H1 (cell line): ENCODE measurements at regions not wholly inside any gene's neighbourhood (a gene's known extent, or its start where the extent isn't known, plus 50 kb on each side); places are given as distances from the start of the nearest gene placed in this dataset.

Source experiments
- CTCF ChIA-PET: fragments of 300-600 bp; sonication (Branson Sonifier 250); formaldehyde crosslinking; loops from one replicate; lab custom pipeline; 2021; ENCODE audit not compliant: partially characterized antibody; lab: Charles Lee
- POLR2A ChIA-PET: fragments of 300-600 bp; sonication (Branson Sonifier 250); formaldehyde crosslinking; loops from one replicate; lab custom pipeline; 2021; ENCODE audit warnings: inconsistent platforms; ENCODE audit not compliant: partially characterized antibody; lab: Charles Lee
- DNase-seq, 2 experiments: peaks; one replicate each; pipeline versions ENCODE4 v3.0.0 to v3.0.0-alpha.2; 2010 to 2022; ENCODE audit warnings: low spot score in 2 of 2, low read depth in 1 of 2, mixed read lengths in 1 of 2
- FAIRE-seq: peaks from 2 replicates; lab custom pipeline; 2011; peaks lifted over from hg19 to GRCh38; lab: Jason Lieb, UNC
- H2AFZ ChIP-seq: 2 replicates; pipeline ENCODE4 v1.8.1; 2012; ENCODE audit warnings: low read length, inconsistent platforms
- H2AK5ac ChIP-seq: 2 replicates; pipeline ENCODE4 v1.6.1; 2013; ENCODE audit warnings: low read depth, low read length
- H2BK120ac ChIP-seq: replicated peaks from 2 replicates; pipeline ENCODE3; 2013; ENCODE audit warnings: low read depth, low read length, inconsistent platforms
- H2BK12ac ChIP-seq: 2 replicates; pipeline ENCODE4 v1.6.1; 2013; ENCODE audit warnings: low read depth, low read length
- H2BK15ac ChIP-seq: 2 replicates; pipeline ENCODE4 v1.6.1; 2013; ENCODE audit warnings: low read length
- H2BK20ac ChIP-seq: 2 replicates; pipeline ENCODE4 v1.6.1; 2013; ENCODE audit warnings: low read length
- H2BK5ac ChIP-seq: 2 replicates; pipeline ENCODE4 v1.6.1; 2013; ENCODE audit warnings: low read depth, low read length
- H3K14ac ChIP-seq: 2 replicates; pipeline ENCODE4 v1.6.1; 2013; ENCODE audit warnings: inconsistent platforms; ENCODE audit not compliant: insufficient read length
- H3K18ac ChIP-seq: 2 replicates; pipeline ENCODE4 v1.6.1; 2013; ENCODE audit warnings: low read length; ENCODE audit errors: extremely low read depth
- H3K23ac ChIP-seq: 2 replicates; pipeline ENCODE4 v1.6.1; 2013; ENCODE audit warnings: inconsistent platforms; ENCODE audit not compliant: insufficient read length
- H3K23me2 ChIP-seq: 2 replicates; pipeline ENCODE4 v1.6.1; 2013; ENCODE audit warnings: low read depth, low read length
- H3K27ac ChIP-seq: 2 replicates; pipeline ENCODE4 v1.6.1; 2011; ENCODE audit warnings: low read depth, low read length, inconsistent platforms
- H3K27me3 ChIP-seq, 4 experiments: replicated peaks in 1 of 4; 1 replicate in 1 of 4; 2 replicates in 3 of 4; pipeline versions ENCODE4 v1.6.1 to v1.8.1; 2011 to 2013; ENCODE audit warnings: low read length in 3 of 4, mild to moderate bottlenecking in 3 of 4, inconsistent platforms in 2 of 4, mixed read lengths in 2 of 4, moderate library complexity in 1 of 4; ENCODE audit not compliant: control insufficient read depth in 3 of 4, insufficient read depth in 3 of 4; ENCODE audit errors: extremely low read depth in 1 of 4
- H3K36me3 ChIP-seq, 4 experiments: 2 replicates each; pipeline versions ENCODE4 v1.6.1 to v1.8.1; 2011 to 2013; ENCODE audit warnings: mild to moderate bottlenecking in 4 of 4, low read length in 3 of 4, moderate library complexity in 2 of 4, control low read depth in 1 of 4, inconsistent platforms in 1 of 4; ENCODE audit not compliant: insufficient read depth in 4 of 4, control insufficient read depth in 2 of 4
- H3K4ac ChIP-seq: replicated peaks from 2 replicates; pipeline ENCODE3; 2013; ENCODE audit warnings: low read length, low read depth, mixed read lengths, inconsistent platforms; ENCODE audit not compliant: insufficient read length
- H3K4me1 ChIP-seq, 4 experiments: replicated peaks in 1 of 4; 1 replicate in 1 of 4; 2 replicates in 3 of 4; pipeline versions ENCODE4 v1.6.1 to v1.8.1; 2011 to 2013; ENCODE audit warnings: low read length in 3 of 4, inconsistent platforms in 2 of 4, mixed read lengths in 1 of 4; ENCODE audit not compliant: insufficient read depth in 4 of 4, control insufficient read depth in 3 of 4
- H3K4me2 ChIP-seq, 2 experiments: 2 replicates each; pipeline versions ENCODE4 v1.6.1 to v1.8.1; 2011 to 2013; ENCODE audit warnings: low read depth in 2 of 2, low read length in 2 of 2, control low read depth in 1 of 2, inconsistent platforms in 1 of 2, mild to moderate bottlenecking in 1 of 2; ENCODE audit not compliant: insufficient read depth in 1 of 2
- H3K4me3 ChIP-seq, 4 experiments: fragments of 200-600, 300-600 bp in 1 of 4; sonication (generic), shearing (Covaris generic), sonication (Bioruptor Twin) in 1 of 4; 2 replicates each; pipeline versions ENCODE4 v1.5.1 to v1.8.1; 2011 to 2016; ENCODE audit warnings: low read length in 4 of 4, low read depth in 3 of 4, control low read depth in 2 of 4, inconsistent platforms in 2 of 4, mild to moderate bottlenecking in 2 of 4, mixed read lengths in 1 of 4, moderate library complexity in 1 of 4; ENCODE audit not compliant: insufficient read depth in 2 of 4; ENCODE audit errors: extremely low read depth in 1 of 4
- H3K56ac ChIP-seq: replicated peaks from 2 replicates; pipeline ENCODE3; 2013; ENCODE audit warnings: low read depth, mild to moderate bottlenecking, mixed read lengths, low read length, inconsistent platforms; ENCODE audit not compliant: insufficient read length
- H3K79me1 ChIP-seq: 2 replicates; pipeline ENCODE4 v1.6.1; 2013; ENCODE audit warnings: low read depth, low read length, control low read depth
- H3K79me2 ChIP-seq, 2 experiments: 2 replicates each; pipeline versions ENCODE4 v1.6.1 to v1.8.1; 2012 to 2013; ENCODE audit warnings: low read length in 2 of 2, mild to moderate bottlenecking in 2 of 2, inconsistent platforms in 1 of 2; ENCODE audit not compliant: insufficient read depth in 2 of 2, control insufficient read depth in 1 of 2
- H3K9ac ChIP-seq, 4 experiments: replicated peaks in 1 of 4; 1 replicate in 1 of 4; 2 replicates in 3 of 4; pipeline versions ENCODE4 v1.6.1 to v1.8.1; 2011 to 2013; ENCODE audit warnings: low read depth in 3 of 4, low read length in 3 of 4, control low read depth in 2 of 4, mild to moderate bottlenecking in 2 of 4, moderate library complexity in 2 of 4, inconsistent platforms in 1 of 4; ENCODE audit errors: extremely low read depth in 1 of 4
- H3K9me3 ChIP-seq, 2 experiments: 2 replicates each; pipeline versions ENCODE4 v1.6.1 to v1.8.1; 2012 to 2013; ENCODE audit warnings: mild to moderate bottlenecking in 2 of 2, moderate library complexity in 2 of 2, control low read depth in 1 of 2, inconsistent platforms in 1 of 2, low read depth in 1 of 2, low read length in 1 of 2, mixed read lengths in 1 of 2; ENCODE audit not compliant: insufficient read depth in 2 of 2
- H4K20me1 ChIP-seq, 2 experiments: replicated peaks in 1 of 2; 2 replicates each; pipeline versions ENCODE3 to v1.8.1; 2011 to 2013; ENCODE audit warnings: inconsistent platforms in 2 of 2, low read length in 2 of 2, mild to moderate bottlenecking in 1 of 2; ENCODE audit not compliant: insufficient read depth in 2 of 2, control insufficient read depth in 1 of 2
- H4K5ac ChIP-seq: 2 replicates; pipeline ENCODE4 v1.6.1; 2013; ENCODE audit warnings: low read length, low read depth, mixed read lengths, inconsistent platforms; ENCODE audit not compliant: insufficient read length
- H4K8ac ChIP-seq: 2 replicates; pipeline ENCODE4 v1.8.0; 2013; ENCODE audit warnings: mild to moderate bottlenecking, moderate library complexity, low read length, inconsistent platforms; ENCODE audit not compliant: insufficient read depth; ENCODE audit errors: extremely low read depth
- H4K91ac ChIP-seq: replicated peaks from 2 replicates; pipeline ENCODE3; 2013; ENCODE audit warnings: low read length, mixed read lengths, inconsistent platforms; ENCODE audit not compliant: insufficient read length
- CHD2 ChIP-seq: IDR thresholded peaks from 2 replicates; pipeline ENCODE4 v1.6.1; 2012; ENCODE audit warnings: low read length, improper control_type of control experiment
- EGR1 ChIP-seq: IDR thresholded peaks from 2 replicates; pipeline ENCODE4 v1.6.1; 2011; ENCODE audit warnings: low read depth, low read length, borderline replicate concordance
- EP300 ChIP-seq, 2 experiments: IDR thresholded peaks; 1 replicate in 1 of 2; 2 replicates in 1 of 2; pipeline ENCODE4 v1.6.1; 2011 to 2012; ENCODE audit warnings: low read depth in 2 of 2, low read length in 2 of 2, mild to moderate bottlenecking in 2 of 2, borderline replicate concordance in 1 of 2, inconsistent platforms in 1 of 2, moderate library complexity in 1 of 2
- NRF1 ChIP-seq: IDR thresholded peaks from 2 replicates; pipeline ENCODE4 v1.6.1; 2011; ENCODE audit warnings: mild to moderate bottlenecking, low read depth, low read length, improper control_type of control experiment
- RNF2 ChIP-seq: fragments of 200-900, 300-1000 bp; sonication (generic); IDR thresholded peaks from 2 replicates; pipeline ENCODE4 v1.7.1; 2016; ENCODE audit warnings: borderline replicate concordance, low read depth, mild to moderate bottlenecking, antibody characterized with exemption, low read length; ENCODE audit not compliant: poor library complexity, severe bottlenecking; ENCODE audit errors: missing control alignments
- SIRT6 ChIP-seq: IDR thresholded peaks from one replicate; pipeline ENCODE4 v1.7.1; 2012; ENCODE audit warnings: low read length, inconsistent platforms
- SIX5 ChIP-seq: IDR thresholded peaks from 2 replicates; pipeline ENCODE4 v1.6.1; 2011; ENCODE audit warnings: mild to moderate bottlenecking, low read depth, low read length
- WGBS, 2 experiments: shearing (Covaris generic) in 1 of 2; methylation state at CpG; one replicate each; pipeline versions ENCODE4 v1.1.6 to v1.1.7; 2013 to 2015; ENCODE audit warnings: low lambda C conversion rate in 2 of 2, mixed read lengths in 2 of 2, inconsistent platforms in 1 of 2, low coverage in 1 of 2, missing lambda C conversion rate in 1 of 2; ENCODE audit not compliant: insufficient replicate concordance in 2 of 2, insufficient coverage in 1 of 2, insufficient read length in 1 of 2; ENCODE audit errors: extremely low coverage in 1 of 2, missing lambda C conversion rate in 1 of 2; 5-methylcytosine and 5-hydroxymethylcytosine counted together

DNA sequence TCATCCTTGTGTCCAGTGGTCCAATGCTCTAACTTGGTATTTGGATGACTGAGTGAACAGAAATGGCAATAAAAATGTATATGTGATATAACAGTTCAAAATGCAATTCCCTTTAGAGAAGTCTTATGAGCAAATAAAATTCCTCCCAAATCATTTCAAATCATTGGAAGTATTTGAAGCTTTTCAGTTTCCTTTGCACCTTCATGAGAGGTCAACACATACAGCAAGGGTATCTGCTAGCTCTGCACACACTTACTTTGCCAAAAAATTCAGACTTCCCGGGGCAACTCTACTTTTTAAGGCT lies 423.7 kb downstream of the ATP23 start:
- no peak overlapping the region for H3K23ac ChIP-seq
- ChIA-PET POLR2A (no interaction called here), CTCF (interaction anchor here (1.2 to 2.1 kb wide), 3 partner anchors 10 to 748 kb away, joined by 3 to 4 read pairs (median 3); no protein-coding TSS in a partner anchor)
- H3K27ac ChIP-seq: no peak overlapping the region
- no peak overlapping the region for H2AK5ac ChIP-seq
- no peak overlapping the region for H2AFZ ChIP-seq
- H2BK120ac ChIP-seq: no peak overlapping the region
- no peak overlapping the region for H2BK12ac ChIP-seq
- H4K20me1 ChIP-seq: no peaks in the 10 kb centered on the region
- no peak overlapping the region for H3K4me2 ChIP-seq
- no peaks in the 10 kb centered on the region for H3K36me3 ChIP-seq
- H4K5ac ChIP-seq: no peak overlapping the region
- 89% methylated on average over 1 of the region's 1 CpG; no CpG with 5 or more reads in 1 of the 2 experiments for WGBS, 2 experiments
- DNase-seq (no peak), FAIRE-seq (no peak)
- no peaks in the 10 kb centered on the region for H3K9me3 ChIP-seq
- TF ChIP-seq EP300 (IDR thresholded peaks at IDR 0.05; ENCODE audit: borderline replicate concordance in 1 of 2, low read depth in 2 of 2, low read length in 2 of 2) (no peak), RNF2 (no peak), NRF1 (no peak), SIRT6 (no peak), EGR1 (no peak), SIX5 (no peak), CHD2 (no peak)
- no peak overlapping the region for H4K91ac ChIP-seq
- no peaks in the 10 kb centered on the region for H3K79me2 ChIP-seq
- H3K23me2 ChIP-seq: no peaks in the 10 kb centered on the region; the same call in 1 of the 2 replicates
- no peak overlapping the region for H3K4me3 ChIP-seq
- H3K79me1 ChIP-seq: no peaks in the 10 kb centered on the region
- no peak overlapping the region for H3K14ac ChIP-seq
- no peak overlapping the region for H2BK20ac ChIP-seq
- no peaks in the 10 kb centered on the region for H3K4me1 ChIP-seq
- no peak overlapping the region for H3K9ac ChIP-seq
- no peak overlapping the region for H3K56ac ChIP-seq
- no peaks in the 10 kb centered on the region; a peak in 1 of 7 replicates for H3K27me3 ChIP-seq
- H4K8ac ChIP-seq: no peak overlapping the region
- H3K4ac ChIP-seq: no peak overlapping the region
- H2BK5ac ChIP-seq: no peak overlapping the region
- no peak overlapping the region for H3K18ac ChIP-seq
- no peak overlapping the region for H2BK15ac ChIP-seq
